NCI-H2227 (cell line): ENCODE measurements at regions not wholly inside any gene's neighbourhood (a gene's known extent, or its start where the extent isn't known, plus 50 kb on each side); places are given as distances from the start of the nearest gene placed in this dataset.

Source experiments
- DNase-seq: peaks from one replicate; lab custom pipeline; 2025; ENCODE audit not compliant: unreplicated experiment; lab: John Stamatoyannopoulos, UW

DNA sequence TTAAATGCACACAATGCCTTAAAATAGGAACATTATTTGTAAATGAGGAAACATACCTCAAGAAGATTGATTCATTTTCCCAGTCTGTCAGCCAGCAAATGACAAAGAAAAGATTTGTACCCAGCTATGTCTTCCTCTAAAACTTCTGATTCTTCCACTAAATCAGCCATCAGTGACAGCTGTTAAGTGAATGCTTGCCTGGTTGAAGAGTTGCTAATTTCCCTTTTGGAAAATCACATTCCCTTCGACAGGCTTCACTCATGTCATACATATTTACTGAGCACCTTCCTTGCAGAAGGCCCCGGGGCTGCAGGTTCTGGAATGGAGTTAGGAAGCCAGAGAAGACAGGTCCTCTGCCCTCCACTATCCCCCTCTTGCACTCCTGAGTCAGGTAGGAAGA is 112.0 kb upstream of the SLC66A3 start:
- no peak for DNase-seq

DNA sequence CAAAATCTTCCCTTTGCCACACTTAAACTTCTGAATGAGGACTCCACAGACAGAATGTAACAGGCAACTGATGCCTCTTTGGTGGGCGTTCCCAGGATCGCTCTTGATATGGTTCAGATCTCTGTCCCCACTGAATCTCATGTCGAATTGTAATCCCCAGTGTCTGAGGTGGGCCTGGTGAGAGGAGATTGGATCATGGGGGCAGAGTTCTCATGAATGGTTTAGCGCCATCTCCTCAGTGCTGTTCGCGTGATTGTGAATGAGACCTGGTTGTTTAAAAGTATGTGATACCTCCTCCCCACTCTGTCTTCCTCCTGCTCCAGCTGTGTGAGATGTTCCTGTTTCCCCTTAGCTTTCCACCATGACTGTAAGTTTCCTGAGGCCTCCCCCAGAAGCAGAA is 111.1 kb upstream of the SLC66A3 start:
- DNase-seq, result no peak

DNA sequence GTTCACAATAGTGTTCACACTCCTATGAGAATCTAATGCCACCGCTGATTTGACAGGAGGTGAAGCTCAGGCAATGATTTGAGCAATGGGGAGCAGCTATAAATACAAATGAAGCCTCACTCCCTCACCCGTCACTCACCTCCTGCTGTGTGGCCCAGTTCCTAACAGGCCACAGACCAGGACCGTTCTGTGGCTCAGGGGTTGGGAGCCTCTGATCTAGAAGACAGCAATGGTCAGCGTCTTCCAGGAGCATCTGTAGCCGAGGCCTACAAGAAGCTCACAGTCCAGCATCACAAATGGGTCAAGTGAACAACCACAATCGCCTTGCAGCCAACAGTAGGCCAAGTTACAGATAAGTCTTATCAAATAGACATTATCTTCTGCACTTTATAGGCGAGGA is 110.0 kb upstream of the SLC66A3 start:
- DNase-seq, result no peak

DNA sequence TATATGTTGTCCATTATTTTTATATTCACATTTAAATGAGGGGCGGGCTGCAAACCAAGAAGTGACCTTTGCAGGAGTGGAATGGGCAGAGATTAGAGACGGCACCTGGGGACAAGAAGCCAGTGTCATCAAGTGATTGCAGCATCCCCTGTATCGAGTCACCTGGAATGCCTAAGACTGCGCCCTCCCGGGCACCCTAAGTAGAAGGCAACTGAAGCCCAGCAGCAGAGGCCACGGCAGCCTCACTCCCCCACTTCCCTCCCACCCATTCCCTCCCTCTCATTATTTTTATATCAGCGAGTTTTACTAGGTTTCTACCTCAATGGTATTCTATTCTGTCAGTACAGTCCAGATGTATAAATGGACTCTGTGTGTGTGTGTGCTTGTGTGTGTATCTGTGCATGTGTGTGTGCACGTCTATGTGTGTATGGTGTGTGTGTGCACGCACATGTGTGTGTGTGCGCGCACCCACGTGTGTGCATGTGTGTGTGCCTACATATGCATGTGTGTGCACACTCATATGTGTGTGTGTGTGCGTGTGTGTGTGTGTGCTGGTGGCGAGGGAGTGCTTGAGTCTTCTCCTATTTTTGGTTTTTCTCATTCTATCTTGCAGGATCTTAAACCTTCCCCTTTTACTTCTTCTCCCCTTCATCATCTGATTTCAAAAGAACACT is 106.8 kb upstream of the SLC66A3 start:
- no peak for DNase-seq

DNA sequence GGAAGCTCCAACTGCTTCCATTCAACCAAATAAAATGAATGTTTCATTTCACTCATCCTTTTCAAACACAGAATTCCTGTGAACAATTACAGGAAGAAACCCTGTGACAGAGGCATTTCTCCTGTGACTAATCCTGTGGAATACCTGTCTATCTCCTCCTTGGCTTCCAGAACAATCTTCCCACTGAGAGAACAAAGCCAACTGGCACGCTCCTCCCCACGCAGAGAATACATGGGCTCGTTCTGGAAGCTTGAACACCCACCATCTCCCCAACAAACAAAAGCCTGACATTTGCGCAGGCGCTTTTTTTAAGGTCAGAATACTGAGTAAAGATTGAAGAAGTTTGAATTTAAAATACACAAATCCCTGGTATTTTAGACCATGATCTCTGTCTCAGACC is 104.7 kb upstream of the SLC66A3 start:
- no peak for DNase-seq

DNA sequence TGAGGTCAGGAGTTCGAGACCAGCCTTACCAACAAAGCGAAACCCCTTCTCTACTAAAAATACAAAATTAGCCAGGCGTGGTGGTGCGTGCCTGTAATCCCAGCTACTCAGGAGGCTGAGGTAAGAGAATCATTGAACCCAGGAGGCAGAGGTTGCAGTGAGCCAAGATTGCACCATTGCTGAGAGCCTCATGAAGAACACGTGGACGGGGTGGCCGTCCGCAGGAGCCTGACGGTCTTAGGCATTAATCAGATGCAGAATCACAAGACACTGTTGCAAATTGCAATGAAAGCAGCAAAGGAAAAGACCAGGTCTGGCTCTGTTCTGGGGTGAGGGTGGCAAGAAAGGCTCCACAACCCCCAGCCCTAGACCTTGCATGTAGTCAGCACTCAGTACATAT is 104.0 kb upstream of the SLC66A3 start:
- no peak for DNase-seq

DNA sequence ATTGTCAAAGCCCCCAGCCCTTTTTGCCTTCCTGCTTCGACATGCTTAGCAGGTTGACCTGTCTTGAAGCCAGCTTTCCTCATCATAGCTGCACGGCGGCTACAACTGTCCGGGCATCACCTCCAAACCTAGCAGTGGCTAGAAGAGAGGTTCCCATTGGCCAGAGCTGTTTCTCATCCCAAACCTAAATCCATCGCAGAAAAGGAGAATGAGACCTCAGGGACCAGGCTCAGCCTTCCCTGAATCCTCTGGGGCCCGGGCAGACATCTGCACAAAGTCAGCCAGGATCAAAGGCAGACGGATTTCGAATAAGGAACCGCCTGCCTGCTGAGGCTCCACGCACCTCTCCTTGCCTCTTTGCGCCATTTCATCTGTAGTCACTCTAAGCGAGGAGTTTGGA is 101.7 kb upstream of the SLC66A3 start:
- DNase-seq, result no peak

DNA sequence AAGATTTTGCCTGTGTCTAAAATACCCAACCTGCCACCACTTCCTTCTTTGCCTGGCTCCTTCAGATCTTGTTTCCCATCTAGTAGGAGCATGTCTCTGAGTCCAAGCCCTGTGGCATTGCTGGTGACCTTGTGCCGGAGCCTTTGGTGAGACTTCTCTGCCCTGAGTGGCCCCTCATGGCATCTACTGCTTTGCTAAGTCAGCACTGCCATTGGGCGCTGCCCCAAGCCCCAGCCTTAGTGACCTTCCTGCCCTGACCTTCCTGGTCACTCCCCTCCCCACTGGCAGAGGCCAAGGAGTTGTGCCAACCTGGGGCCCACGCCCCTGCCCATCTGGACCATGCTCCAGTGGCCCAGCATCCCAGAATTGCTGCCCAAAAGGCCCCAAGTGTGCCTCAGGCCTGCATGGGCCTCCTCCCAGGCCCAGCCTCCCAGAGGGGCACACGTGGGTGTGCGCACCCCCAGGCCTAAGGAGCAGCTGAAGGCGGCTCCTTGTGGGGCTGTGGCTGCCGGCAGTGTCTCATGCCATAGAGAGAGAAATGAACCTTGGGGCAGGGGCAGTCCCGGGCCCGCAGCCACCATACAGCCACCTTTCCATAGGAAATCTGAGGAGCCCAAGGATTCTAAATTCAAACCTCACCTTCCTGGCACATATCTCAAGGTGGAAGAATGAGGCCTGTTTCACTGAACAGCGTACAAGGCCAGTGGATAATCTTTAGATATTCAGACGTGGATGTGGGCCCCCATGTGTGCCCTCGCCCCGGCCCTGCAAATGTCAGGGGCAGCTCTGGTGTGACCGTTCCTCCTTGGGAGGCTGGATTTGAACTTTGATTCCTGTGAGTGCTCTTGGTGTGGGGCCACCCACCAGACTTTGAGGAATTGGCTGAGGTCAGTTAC is 100.2 kb upstream of the SLC66A3 start:
- DNase-seq, result no peak

DNA sequence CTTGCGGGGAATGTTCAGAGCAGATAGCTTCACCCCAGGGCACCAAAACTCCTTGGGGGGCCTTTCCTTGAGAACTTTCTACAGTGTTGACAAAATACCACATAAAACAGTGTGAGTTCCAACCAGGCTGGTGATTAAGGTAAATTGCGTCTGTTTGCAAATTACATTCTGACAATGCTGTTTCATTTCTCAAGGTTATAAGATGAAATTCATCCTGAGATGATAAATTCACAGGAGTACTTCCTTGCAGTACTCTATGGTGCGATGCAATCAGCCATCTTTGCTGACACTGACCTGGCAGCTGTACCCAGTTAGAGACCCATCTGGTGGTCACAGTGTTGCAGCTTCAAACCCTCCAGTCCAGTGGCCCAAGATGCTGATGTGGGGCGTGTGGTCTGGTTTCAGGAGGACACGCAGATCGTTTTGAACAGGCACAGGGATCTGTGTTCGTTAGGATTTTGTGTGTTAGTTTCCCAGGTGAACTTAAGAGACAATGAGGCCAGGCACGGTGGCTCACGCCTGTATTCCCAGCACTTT is 99.5 kb upstream of the SLC66A3 start:
- no peak for DNase-seq

DNA sequence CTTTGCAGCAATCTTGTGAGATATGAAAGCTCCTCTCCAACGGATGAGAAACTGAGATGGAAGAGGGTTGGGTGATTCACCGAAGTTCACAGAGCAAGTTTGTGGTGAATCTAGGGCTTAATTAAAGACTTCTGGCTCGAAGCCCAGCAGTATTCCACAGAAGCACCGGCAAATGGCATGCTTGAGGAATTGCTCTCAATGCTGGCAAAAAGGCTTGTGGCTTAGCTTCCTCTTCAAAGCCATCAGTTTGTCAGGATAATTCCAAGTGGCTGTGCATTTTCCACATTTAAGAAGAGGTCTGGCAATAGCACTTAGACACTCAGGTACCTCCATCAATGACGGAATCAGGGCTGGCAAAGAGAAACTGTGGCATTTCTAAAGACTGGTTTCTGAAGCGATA is 98.7 kb upstream of the SLC66A3 start:
- peak; percentile 85 for DNase-seq

DNA sequence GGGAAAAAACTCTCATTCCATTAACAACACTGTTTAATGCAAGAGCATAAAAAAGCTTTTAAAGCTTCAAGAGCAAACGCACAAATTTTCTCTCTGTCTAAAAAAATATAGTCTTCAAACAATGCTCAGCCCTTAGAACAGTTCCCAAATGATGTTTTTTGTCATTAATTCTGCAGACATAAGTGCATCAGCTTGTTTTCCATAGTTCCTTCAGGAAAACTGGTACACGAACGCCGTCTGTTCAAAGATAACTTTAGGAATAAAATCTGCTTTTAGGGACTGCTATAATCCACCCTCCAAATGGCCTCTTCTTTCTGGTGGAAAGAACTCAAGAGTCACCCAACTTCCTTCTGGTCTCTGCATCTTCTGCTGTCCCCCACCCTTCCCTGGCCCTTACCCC is 98.2 kb upstream of the SLC66A3 start:
- DNase-seq, result no peak

DNA sequence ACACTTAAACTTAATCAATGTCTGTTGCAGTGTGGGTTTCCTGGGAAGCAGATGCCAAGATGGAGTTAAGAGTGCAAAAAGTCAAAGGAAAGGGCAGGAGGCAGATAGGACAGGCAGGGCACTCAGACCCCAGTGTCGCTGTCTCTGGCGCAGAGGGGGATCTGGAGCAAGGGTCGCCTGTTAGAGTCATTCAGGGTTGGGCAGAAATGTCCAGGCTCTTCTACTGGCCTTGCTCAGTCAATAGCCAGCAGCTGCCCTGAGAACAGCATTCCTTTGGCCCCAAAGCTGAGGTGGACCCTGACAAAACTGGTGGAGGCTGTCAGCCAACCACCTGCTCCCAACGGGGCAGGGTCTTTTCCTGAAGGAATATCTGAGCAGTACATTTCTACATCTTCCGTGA is 97.1 kb upstream of the SLC66A3 start:
- no peak for DNase-seq

DNA sequence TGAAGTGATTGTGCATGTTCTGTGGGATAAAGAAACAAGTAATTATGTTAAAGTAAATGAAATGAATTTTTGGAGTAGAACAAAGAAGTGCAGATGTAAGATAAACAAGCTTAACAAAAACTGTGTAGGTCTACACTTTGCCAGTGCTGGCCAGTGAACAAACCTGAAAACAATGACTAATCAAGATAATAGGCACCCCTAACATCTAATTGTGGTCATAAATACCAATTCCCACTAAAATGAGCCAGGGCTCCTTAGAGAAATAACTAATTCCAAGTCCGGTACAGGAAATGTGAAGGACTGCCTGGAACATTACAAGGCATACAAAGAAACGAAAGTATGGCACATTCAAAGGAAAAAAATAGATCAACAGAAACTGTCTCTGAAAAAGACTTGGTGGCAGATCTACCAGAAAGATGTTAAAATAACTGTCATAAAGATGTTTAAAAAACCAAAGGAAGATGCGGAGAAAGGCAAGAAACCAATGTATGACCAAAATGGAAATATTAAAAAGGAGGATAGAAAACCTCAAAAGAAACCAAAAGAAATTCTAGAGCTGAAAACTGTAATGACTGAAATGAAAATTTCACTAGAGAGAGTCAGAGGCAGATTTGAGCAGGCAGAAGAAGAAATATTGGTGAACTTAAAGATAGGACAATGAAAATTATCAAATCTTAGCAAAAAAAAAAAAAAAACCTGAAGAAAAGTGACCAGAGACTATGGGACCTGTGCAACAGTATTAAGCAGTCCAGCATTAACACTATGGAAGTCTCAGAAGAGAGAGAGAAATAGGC is 94.7 kb upstream of the SLC66A3 start:
- no peak for DNase-seq

DNA sequence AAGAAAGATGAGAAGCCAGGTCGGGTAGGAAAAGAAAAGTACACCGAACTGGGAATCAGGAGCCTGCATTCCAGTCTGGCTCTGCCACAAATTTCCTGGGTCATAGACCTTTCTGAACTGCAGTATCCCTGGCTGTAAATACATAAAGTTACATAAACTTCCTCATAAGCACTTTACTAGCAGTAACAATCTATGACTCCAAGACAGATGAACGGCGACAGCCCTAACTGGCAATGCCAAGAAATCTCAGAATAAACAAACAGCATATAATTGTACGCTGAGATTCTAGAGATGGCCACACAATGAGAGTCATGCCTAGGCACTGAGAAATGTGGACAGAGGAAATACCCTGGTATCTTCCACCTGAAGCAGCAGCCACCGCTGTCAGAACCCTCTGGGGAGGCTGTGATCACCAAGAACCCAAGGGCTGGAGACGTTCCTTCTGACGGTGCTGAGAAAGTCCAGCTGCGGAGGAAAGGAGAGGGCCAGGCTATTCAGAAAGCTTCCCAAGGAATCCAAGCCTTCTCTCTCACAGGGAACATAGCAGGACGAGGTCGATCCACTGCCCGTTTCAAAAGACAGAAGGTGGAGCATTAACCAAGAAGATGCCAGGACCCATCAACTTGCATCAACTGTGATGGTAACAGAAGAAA is 89.3 kb upstream of the SLC66A3 start:
- DNase-seq, result no peak

DNA sequence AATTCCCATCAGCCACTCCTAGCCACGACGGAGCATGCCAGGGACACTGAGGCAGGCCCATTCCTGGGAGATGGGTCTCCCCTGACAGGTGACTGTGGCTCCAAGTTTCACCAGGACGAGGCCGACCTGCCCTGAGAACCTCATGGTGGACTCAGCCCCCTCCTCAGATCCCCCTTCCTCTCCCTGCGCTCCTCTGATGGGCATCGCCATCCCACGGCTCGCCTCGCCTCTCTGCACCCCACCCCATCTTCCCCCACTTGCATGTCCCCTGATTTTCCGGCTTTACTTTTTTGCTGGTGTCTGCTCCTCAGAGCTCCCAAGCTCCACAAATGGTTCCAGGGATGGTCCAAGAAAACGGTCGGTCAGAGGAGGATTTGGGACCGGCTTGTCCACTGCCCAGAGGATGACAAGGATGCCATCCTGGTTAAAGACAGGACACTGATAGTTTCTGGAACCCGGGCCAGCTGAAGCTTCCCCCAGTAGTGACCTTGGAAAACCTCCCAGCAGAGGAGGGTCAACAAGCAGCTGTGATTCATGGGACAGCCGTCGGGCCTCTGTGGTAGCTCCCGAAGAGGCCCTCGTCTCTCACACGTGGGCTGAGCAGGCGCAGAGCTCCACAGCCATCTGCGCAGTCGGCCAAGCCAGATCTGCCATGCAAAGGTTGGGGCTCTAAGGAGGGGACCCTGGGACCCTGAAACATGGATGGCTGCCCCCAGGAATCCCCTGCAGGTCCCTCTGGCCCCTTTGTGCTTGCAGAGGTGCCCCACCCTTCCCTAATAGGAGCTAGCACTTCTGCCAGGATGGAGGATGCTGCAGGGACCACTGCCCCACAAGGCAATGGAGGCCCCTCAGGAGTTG is 87.8 kb upstream of the SLC66A3 start:
- DNase-seq, result no peak

DNA sequence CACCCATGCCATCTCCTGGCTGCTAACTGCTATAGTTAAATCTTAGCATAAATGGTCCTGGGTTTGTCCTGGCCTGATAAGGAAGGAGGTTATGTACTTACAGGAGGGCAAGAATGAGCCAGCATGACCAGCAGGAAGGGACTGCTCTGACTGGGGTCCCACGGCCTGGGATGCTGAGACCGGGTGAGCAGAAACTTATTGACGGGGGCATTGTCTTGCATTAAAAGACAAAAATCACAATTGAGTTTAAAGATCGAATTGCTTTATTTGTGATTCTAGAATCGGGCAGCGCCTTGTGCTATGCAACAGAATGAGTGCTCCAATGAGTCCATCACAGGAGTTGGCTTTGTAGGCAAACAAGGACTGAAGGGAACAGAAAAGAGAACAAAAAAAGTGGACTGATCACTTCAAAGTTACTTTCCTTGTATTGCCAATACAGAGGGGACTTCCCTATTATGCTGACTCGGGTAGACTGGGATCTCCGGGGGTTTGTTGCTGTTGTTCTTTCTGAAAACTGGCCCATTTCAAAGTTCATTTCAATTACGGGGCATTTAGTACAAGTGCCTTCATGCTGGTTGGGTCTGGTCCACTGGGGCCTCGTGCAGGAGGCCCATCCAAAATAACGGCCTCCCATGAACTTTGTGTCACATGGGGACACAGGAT is 87.1 kb upstream of the SLC66A3 start:
- no peak for DNase-seq

DNA sequence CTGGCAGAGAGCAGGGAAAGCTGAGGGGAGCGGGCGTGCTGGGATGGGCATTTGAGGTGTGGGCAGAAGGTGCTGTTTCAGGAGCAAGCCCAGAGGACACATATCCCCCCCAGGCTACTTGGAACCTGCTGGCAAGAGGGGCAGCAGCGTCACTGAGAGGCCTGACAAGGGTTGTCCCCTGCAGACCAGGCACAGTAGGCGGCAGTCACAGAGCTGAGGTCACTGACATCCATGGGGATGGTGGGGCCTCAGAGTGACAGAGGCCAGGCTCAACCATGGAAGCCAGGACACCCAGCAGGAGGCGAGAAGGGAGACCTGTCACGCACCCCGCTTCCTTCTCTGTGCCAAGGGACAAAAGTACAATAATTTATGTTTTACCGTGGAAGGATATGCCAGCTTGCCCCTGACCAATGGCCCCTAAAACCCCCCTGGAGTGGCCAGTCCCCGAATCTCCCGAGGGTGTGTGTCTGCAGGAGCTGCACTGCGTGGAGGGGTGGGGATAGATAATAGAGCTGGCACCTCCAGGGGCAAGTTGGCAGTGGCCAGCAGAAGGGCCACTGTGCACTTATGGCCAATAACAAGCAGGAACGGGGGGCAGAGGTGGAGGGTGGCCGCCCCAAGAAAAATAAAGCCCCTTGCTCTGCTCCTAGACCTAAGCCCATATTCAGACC is 86.3 kb upstream of the SLC66A3 start:
- no peak for DNase-seq

DNA sequence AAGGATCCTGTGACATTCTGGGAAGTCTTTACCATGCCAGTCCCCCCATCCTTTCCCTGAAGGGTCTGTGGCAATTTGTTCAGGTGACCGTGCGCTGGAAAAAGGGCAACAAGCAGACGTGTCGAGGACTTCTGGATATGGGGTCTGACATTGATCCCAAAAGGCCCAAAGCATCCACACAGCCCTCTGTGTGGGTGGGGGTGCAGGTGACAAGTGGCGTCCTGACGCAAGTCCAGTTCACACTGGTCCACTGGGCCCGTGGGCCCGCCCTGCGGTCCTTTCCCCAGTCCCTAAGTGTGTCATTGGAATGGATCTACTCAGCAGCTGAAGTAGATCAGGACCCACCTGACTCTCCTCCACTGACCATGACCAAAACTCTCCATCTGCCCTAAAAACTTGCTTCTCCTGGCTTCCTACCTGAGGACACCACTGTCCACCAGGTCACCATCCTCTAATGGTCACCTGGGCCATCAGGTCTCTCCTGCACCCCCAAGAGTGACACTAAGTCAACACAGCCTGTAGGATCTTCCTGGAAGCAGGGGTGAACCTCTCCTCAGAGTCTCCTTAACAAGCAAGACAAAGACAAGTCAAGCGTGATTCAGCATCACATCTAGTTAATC is 85.6 kb upstream of the SLC66A3 start:
- no peak for DNase-seq

DNA sequence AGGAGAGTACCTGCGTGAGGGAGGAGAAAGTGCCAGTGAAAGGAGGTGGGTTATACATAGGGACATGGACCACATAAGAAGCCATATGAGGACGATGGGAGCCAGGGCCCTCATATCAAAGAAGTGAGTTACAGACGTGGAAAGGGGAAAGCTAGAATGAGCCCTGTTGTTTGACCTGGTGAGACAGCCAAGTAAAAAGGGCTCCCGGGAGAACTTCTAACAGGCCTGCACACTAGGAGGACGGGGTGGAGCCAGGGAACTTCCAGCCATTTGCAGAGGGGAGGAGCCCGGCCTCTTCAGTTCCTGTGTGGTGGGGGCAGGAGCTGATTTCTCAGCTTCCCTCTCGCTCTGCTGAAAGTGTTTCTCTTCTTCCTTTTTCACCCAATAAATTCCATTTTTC is 84.1 kb upstream of the SLC66A3 start:
- DNase-seq, result no peak
